IPS-NIHi7 (cell line): ENCODE measurements at regions not wholly inside any gene's neighbourhood (a gene's known extent, or its start where the extent isn't known, plus 50 kb on each side); places are given as distances from the start of the nearest gene placed in this dataset.
A peak's percentile ranks its signal among the peaks of the same experiment; 100 is the strongest.

Experiments used
- DNase-seq: peaks from one replicate; pipeline ENCODE4 v3.0.0; 2012; ENCODE audit warnings: mixed read lengths; ENCODE audit errors: extremely low spot score

DNA sequence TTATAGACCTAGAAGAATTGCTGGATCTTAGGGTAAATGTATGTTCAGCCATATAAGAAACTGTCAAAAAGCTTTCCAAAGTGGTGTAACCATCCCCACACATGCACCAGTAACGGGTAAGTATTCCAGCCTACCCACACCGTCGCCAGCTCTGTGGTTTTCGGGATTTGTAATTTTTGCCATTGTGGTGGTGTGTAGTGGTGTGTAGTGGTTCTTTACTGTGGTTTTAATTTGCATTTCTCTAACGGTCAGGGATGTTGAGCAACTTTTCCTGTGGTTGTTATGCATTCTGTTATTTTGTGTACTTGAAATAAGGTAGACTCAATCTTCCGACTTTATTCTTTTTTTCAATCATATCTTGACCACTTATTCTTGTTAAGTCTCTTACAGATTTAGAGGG lies 342.4 kb upstream of the AJAP1 start:
- no peak for DNase-seq

DNA sequence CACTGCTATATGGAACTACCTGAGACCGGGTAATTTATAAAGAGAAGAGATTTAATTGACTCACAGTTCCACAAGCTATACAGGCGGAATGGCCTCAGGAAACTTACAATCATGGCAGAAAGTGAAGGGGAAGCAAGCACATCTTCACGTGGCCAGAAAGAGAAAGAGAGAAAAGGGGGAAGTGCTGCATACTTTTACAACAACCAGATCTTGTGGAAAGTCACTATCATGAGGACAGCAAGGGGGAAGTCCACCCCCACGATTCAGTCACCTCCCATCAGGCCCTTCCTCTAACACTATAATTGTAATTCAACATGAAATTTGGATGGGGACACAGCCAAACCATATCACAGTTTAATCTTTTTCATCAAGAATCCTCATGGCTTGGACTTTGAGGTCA lies 339.2 kb upstream of the AJAP1 start:
- no peak for DNase-seq

DNA sequence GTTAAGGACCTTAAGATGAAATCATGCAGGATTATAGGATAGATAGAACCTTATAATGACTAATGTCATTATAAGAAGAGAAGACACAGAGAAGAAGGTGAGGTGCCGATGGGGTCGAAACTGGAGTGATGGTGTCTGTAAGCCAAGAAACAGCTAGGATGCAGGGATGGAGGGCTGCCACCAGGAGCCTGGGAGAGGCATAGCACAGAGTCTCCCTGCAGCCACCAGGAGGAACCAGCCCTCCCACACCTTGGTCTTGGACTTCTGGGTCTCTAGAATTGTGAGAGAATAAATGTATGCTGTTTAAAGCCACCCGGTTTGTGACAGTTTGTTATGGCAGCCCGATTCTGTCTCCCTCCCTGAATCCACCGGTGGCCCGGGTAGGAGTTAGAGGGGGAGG lies 337.2 kb upstream of the AJAP1 start:
- peak; percentile 80 for DNase-seq

- no peak for DNase-seq
Observed at GRCh38 chr1:4318720-4319119, 335.7 kb upstream of the AJAP1 start.

DNA sequence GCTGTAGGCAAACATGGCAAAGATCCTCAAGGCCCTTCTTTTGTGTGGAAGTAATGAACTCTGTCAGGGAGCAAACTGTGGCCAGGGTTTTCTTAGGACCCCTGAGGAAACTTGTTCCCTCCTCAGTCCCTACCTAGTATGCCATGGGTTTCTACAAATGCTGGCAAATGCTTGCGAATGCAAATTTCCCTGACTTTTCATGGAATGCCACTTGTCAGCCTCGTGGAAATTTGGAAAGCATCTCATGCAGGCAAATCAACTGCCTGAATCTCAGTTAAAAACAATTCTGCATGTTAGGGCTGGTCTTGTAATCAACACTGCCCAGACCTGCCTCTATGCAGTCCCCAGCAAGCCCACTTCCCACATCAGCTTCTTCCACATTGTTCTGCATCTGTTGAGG lies 334.9 kb upstream of the AJAP1 start:
- DNase-seq, result no peak

DNA sequence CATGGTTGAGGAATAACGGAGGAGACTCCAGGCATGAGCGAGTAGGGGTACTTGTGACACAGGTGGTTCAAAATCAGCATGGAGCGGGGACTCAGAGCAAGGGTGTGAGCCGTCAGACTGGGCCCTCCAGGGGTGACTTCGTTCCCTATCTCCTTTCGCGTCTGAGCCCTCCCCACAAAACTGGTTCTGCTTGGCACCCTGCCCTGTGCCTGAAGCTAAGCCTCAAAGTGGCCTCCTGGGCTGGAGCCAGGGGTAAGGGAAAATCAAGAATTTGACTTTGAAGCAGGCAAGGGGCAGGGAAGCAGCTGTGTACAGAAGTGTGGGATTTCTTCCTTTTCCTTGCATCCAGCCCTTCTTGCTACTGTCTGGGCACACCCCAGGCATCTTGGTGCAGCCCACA lies 331.5 kb upstream of the AJAP1 start:
- no peak for DNase-seq

DNA sequence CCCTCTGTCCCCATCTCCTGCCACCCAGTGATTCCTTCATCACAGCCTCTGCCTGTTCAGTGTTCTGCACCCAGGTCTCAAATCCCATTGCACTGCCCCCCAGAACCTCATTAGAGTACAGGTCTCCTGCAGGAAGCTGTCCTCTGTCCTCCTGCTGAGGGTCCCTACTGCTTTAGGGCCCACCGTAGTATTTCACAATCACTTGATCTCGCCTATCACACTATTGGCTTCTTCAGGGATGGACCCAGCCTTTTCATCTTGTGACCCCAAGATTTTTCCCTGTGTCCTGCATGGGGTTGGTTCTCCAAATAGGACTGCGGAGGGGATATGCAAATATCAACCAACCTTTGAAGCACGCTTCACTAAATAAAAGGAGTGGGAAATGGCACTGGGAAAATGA lies 331.1 kb upstream of the AJAP1 start:
- DNase-seq, result no peak

GRCh38 chr1:4324525-4324924 lies 329.9 kb upstream of the AJAP1 start:
- no peak for DNase-seq

DNA sequence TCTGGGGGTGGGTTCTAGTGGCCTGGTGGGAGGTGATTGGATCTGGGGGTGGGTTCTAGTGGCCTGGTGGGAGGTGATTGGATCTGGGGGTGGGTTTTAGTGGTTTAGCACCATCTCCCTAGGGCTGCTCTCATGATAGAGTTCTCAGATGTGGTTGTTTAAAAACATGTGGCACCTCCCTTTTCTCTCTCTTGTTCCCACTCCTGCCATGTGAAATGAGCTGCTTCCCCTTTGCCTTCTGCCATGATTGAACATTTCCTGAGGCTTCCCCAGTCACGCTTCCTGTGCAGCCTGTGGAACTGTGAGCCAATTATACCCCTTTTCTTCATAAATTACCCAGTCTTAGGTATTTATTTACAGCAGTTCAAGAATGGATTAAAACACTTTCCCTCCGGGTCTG lies 327.3 kb upstream of the AJAP1 start:
- DNase-seq, result no peak

GRCh38 chr1:4328402-4329071 lies 325.9 kb upstream of the AJAP1 start:
- DNase-seq, result no peak

GRCh38 chr1:4330805-4331766 lies 323.3 kb upstream of the AJAP1 start:
- DNase-seq, result no peak

- DNase-seq, result no peak
Observed at GRCh38 chr1:4331767-4332163, 322.6 kb upstream of the AJAP1 start.

DNA sequence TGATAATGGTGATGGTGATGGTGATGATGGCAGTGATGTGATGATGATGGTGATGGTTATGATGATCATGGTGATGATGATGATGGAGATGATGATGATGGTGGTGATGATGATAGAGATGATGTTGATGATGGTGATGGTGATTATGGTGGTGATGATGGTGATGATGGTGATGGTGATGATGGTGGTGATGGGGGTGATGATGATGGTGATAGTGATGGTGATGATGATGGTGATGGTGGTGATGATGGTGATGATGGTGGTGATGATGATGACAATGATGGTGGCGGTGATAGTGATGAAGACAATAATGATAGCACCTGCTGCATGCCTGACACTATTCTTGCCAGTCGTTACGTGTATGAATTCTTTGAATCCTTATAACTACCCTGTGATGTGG lies 317.9 kb upstream of the AJAP1 start:
- DNase-seq, result no peak

- no peak for DNase-seq
Observed at GRCh38 chr1:4341421-4341820, 313.0 kb upstream of the AJAP1 start.

GRCh38 chr1:4344065-4344732 lies 310.2 kb upstream of the AJAP1 start:
- DNase-seq, result no peak

- DNase-seq, result no peak
Observed at GRCh38 chr1:4345094-4345493, 309.3 kb upstream of the AJAP1 start.

DNA sequence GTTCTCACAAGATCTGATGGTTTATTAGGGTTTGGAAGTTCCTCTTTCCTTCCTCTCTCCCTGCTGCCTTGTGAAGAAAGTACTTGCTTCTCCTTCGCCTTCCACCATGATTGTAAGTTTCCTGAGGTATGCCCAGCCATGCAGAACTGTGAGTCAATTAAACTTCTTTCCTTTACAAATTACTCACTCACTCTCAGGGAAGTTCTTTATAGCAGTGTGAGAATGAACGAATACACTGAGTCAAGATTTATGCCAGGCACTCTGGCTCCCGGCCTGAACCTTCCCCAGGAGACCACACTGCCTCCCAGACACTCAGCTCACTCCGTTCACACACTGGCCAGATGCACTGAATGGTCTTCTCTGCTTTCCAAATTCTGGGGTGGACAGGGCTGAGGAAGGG lies 308.3 kb upstream of the AJAP1 start:
- DNase-seq, result no peak

DNA sequence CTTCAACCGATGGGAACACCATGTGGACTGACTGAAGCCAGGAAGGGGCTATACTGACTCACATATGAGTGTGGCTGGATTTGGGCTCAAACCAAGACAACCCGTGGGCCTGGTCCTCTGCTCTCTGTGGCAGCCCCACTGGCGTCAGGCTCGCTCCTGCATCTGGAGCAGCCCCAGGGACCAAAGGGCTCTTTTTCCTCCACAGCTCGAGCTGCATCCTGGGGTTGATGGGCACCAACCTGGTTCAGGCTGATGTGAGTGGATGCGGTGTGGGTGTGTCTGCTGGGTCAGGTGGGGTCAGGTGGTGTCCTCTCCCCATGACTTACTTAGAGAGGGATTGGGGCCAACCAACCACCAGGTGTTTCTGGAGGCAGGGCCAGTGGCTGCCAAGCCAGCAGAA lies 303.0 kb upstream of the AJAP1 start:
- no peak for DNase-seq

- DNase-seq, result no peak
Observed at GRCh38 chr1:4353090-4353856, 301.1 kb upstream of the AJAP1 start.

- DNase-seq, result no peak
Observed at GRCh38 chr1:4355839-4356238, 298.6 kb upstream of the AJAP1 start.

- DNase-seq, result peak; percentile 41
Observed at GRCh38 chr1:4362314-4363044, 291.9 kb upstream of the AJAP1 start.
